Activated B cell treated with CpG ODN at 0.5 μM for 24 hours (primary cell): ENCODE measurements at regions not wholly inside any gene's neighbourhood (a gene's known extent, or its start where the extent isn't known, plus 50 kb on each side); places are given as distances from the start of the nearest gene placed in this dataset.
"Not testable (repeated sequence)": the region's sequence is repeated elsewhere in the genome, so short reads cannot be mapped to it uniquely, and the experiment has no call there.

Experiments
- ATAC-seq: fragments of 200-7000 bp; cut with Tn5 transposase; one replicate; pipeline ENCODE4 v1.10.0; 2021; ENCODE audit warnings: low read depth, mild to moderate bottlenecking, moderate library complexity
- CTCF ChIA-PET: fragments of 350-600 bp; sonication (Branson Sonifier 250); formaldehyde crosslinking; loops from one replicate; lab custom pipeline; 2021; ENCODE audit warnings: antibody characterized with exemption; lab: Charles Lee
- POLR2A ChIA-PET: fragments of 350-600 bp; sonication (Branson Sonifier 250); formaldehyde crosslinking; loops from one replicate; lab custom pipeline; 2021; ENCODE audit warnings: antibody characterized with exemption; lab: Charles Lee
- DNase-seq: peaks from one replicate; pipeline ENCODE4 v3.0.0; 2022
- H3K27ac Mint-ChIP-seq: one replicate; pipeline ENCODE4 v1.8.0; 2020; ENCODE audit warnings: mixed read lengths
- H3K27me3 Mint-ChIP-seq: one replicate; pipeline ENCODE4 v1.8.0; 2021; ENCODE audit warnings: mixed read lengths
- H3K36me3 Mint-ChIP-seq: one replicate; pipeline ENCODE4 v1.8.0; 2021; ENCODE audit warnings: low read depth, mixed read lengths
- H3K4me1 Mint-ChIP-seq: one replicate; pipeline ENCODE4 v1.8.0; 2021; ENCODE audit warnings: mixed read lengths
- H3K4me3 Mint-ChIP-seq: one replicate; pipeline ENCODE4 v1.8.0; 2020; ENCODE audit warnings: mild to moderate bottlenecking, mixed read lengths
- H3K9me3 Mint-ChIP-seq: one replicate; pipeline ENCODE4 v1.8.0; 2020; ENCODE audit warnings: mixed read lengths
- intact Hi-C: fragments of 100-400 bp; cut with micrococcal nuclease; formaldehyde crosslinking; loops from one replicate; pipeline ENCODE4 v1.15.1; 2024
- TF ChIP-seq, protein P1 (sequence below): fragments of 200-600 bp; IDR thresholded peaks from one replicate; pipeline ENCODE4 v1.8.0; 2022; ENCODE audit warnings: antibody characterized with exemption, mild to moderate bottlenecking

DNA sequence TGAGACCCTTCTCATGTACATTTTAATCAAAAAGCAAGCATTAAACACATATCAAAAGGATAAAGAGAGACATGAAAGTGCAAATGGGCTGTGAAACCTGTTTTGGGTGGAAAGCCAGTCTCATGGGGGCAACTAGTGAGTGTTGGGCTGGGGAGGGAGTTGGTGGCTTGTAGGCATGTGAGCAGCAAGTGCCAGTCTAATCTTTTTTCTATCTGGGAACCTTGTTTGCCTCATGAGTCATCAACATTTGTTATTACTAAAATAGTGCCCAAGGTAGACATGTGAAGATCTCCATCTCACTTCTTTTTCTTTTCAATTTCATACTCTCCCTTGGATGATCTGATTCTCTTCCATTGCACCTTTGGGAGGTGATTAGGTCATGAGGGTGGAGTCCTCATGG lies 613.9 kb upstream of the GYPC start:
- no peak for ATAC-seq
- TF ChIP-seq, protein P1, sequence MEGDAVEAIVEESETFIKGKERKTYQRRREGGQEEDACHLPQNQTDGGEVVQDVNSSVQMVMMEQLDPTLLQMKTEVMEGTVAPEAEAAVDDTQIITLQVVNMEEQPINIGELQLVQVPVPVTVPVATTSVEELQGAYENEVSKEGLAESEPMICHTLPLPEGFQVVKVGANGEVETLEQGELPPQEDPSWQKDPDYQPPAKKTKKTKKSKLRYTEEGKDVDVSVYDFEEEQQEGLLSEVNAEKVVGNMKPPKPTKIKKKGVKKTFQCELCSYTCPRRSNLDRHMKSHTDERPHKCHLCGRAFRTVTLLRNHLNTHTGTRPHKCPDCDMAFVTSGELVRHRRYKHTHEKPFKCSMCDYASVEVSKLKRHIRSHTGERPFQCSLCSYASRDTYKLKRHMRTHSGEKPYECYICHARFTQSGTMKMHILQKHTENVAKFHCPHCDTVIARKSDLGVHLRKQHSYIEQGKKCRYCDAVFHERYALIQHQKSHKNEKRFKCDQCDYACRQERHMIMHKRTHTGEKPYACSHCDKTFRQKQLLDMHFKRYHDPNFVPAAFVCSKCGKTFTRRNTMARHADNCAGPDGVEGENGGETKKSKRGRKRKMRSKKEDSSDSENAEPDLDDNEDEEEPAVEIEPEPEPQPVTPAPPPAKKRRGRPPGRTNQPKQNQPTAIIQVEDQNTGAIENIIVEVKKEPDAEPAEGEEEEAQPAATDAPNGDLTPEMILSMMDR = no peak
- H3K4me1 Mint-ChIP-seq = no peaks in the 10 kb centered on the region

DNA sequence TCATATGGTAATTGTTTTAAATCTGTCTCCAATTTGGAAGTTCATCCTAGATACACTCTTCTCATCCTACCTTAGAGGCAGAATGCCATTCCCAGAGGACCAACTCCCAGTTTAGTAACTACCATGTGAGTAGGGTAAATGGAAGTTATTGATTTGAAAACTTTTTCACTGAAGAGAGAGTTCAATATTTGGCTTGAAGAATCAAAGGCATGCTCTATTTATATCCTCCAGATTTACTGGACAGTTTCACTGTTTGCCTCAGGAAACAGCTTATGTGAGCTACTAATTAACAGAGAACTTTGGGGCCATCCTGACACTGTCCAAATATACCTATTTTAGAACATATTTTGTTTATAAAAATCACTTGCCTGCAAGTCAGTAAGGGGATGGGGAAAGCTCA lies 607.2 kb upstream of the GYPC start:
- no peaks in the 10 kb centered on the region for H3K36me3 Mint-ChIP-seq
- POLR2A ChIA-PET = no interaction called here
- ATAC-seq (no peak), DNase-seq (no peak)
- TF ChIP-seq, protein P1 = no peak
- no peak overlapping the region for H3K27ac Mint-ChIP-seq
- CTCF ChIA-PET = no interaction called here
- H3K4me3 Mint-ChIP-seq = no peak overlapping the region
- H3K9me3 Mint-ChIP-seq = peaks cover 7% of the 10 kb centered on the region
- intact Hi-C loops = no loop called here
- H3K27me3 Mint-ChIP-seq = no peaks in the 10 kb centered on the region
- H3K4me1 Mint-ChIP-seq = no peaks in the 10 kb centered on the region

More for the DNA sequence above, 613.9 kb upstream of the GYPC start:
- H3K9me3 Mint-ChIP-seq = no peaks in the 10 kb centered on the region
- intact Hi-C loops = no loop called here
- no peaks in the 10 kb centered on the region for H3K27me3 Mint-ChIP-seq
- H3K36me3 Mint-ChIP-seq = no peaks in the 10 kb centered on the region
- no peak for DNase-seq
- H3K27ac Mint-ChIP-seq = no peak overlapping the region
- ChIA-PET POLR2A (no interaction called here), CTCF (no interaction called here)
- H3K4me3 Mint-ChIP-seq = no peak overlapping the region

DNA sequence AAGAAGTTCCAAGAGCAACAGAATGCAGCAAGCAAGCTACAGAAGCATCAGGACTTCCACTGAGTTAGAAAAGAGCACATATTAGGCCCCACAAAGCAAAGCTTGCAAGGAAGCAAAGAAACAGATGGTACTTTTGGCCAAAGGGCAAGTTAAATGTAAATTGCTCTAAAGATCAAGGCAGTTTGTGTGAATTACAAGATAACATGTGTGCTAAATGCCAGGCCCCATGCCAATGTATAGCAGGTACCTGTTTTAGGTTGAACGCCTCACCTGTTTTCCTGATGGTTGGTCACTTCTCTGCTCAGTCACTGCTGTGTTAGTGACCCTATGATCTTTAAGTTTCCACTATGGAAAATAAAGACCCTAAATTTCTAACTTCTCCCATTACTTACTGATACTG lies 606.5 kb upstream of the GYPC start:
- H3K27me3 Mint-ChIP-seq = no peaks in the 10 kb centered on the region

DNA sequence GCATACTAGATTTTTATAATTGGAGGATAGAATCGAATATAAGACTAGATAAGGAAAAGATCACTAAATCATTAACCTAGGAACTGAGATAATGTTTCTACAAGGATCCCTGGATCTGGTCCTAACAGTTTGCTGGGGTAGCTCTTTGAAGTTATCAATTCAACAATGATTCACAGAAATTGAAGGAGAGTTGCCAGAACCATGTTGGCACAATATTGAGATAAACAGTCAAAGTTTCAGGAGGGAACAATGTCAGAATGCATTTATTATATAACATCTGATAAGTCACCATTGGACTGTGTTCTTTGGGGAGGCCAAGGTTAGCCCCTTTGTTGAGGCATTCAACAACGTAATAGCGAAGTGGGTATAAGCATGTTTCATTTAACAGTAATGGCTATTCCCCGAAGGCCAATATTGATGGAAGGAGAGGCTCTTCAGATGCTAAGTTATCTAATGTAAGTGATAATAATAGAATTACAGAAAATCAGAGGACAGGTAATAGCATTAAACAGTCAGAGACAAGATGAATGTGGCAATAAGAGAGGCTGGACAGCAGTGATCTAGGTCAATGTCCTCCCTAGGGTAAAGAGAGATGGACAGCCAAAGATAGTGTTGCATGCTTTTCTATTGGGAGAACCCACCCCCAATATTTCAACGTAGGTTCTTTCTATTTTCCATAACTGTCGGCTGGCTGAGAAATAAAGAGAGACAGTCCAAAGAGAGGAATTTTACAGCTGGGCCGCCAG lies 604.8 kb upstream of the GYPC start:
- CTCF ChIA-PET = no interaction called here
- POLR2A ChIA-PET = no interaction called here
- peaks cover 15% of the 10 kb centered on the region for H3K9me3 Mint-ChIP-seq
- ATAC-seq (no peak), DNase-seq (no peak)
- no peaks in the 10 kb centered on the region for H3K36me3 Mint-ChIP-seq
- intact Hi-C loops = no loop called here
- H3K4me3 Mint-ChIP-seq = no peak overlapping the region
- TF ChIP-seq, protein P1 = no peak
- H3K27ac Mint-ChIP-seq = no peak overlapping the region
- no peaks in the 10 kb centered on the region for H3K27me3 Mint-ChIP-seq
- no peaks in the 10 kb centered on the region for H3K4me1 Mint-ChIP-seq

More for the DNA sequence above, 606.5 kb upstream of the GYPC start:
- TF ChIP-seq, protein P1 = no peak
- no peak overlapping the region for H3K27ac Mint-ChIP-seq
- intact Hi-C loops = no loop called here
- no peaks in the 10 kb centered on the region for H3K4me1 Mint-ChIP-seq
- no peaks in the 10 kb centered on the region for H3K36me3 Mint-ChIP-seq
- peaks cover 13% of the 10 kb centered on the region for H3K9me3 Mint-ChIP-seq
- no peak overlapping the region for H3K4me3 Mint-ChIP-seq
- CTCF ChIA-PET = no interaction called here
- no peak for ATAC-seq
- DNase-seq = no peak
- POLR2A ChIA-PET = no interaction called here

DNA sequence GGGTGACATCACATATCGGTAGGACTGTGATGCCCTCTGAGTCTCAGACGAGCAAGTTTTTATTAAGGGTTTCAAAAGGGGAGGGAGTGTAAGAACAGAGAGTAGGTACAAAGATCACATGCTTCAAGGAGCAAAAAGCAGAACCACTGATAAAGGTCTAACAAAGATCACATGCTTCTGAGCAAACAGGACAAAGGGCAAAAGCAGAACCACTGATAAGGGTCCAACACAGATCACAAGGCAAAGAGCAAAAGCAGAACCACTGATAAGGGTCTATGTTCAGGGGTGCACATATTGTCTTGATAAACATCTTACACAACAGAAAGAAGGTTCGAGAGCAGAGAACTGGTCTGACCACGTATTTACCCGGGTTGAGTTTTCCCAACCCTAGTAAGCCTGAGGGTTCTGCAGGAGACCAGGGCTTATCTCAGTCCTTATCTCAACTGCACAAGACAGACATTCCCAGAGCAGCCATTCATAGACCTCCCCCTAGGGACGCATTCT lies 604.2 kb upstream of the GYPC start:
- H3K27me3 Mint-ChIP-seq, H3K4me3 Mint-ChIP-seq, DNase-seq, ATAC-seq, POLR2A ChIA-PET, H3K4me1 Mint-ChIP-seq, CTCF ChIA-PET, intact Hi-C loops, H3K27ac Mint-ChIP-seq, H3K36me3 Mint-ChIP-seq: not testable (repeated sequence)
- H3K9me3 Mint-ChIP-seq = peaks cover 15% of the 10 kb centered on the region
